GM12892 (cell line): ENCODE measurements at regions not wholly inside any gene's neighbourhood (a gene's known extent, or its start where the extent isn't known, plus 50 kb on each side); places are given as distances from the start of the nearest gene placed in this dataset.

Experiments
- POLR2A ChIP-seq: IDR thresholded peaks from 2 replicates; pipeline ENCODE4 v1.6.1; 2011; ENCODE audit warnings: low read depth, low read length, control low read depth
- POLR2AphosphoS5 ChIP-seq: IDR thresholded peaks from 2 replicates; pipeline ENCODE4 v1.6.1; 2011; ENCODE audit warnings: low read depth, low read length, control low read depth

GRCh38 chrX:42704454-42704853 is 73.5 kb downstream of the PPP1R2C start:
- TF ChIP-seq POLR2A: no peak
- no peak for TF ChIP-seq POLR2AphosphoS5
